H1 (cell line): ENCODE measurements at regions not wholly inside any gene's neighbourhood (a gene's known extent, or its start where the extent isn't known, plus 50 kb on each side); places are given as distances from the start of the nearest gene placed in this dataset.

Source experiments
- JUN ChIP-seq: IDR thresholded peaks from 2 replicates; pipeline ENCODE4 v1.6.1; 2011; ENCODE audit warnings: low read depth, mild to moderate bottlenecking, improper control_type of control experiment, low read length
- JUND ChIP-seq: IDR thresholded peaks from 2 replicates; pipeline ENCODE4 v1.6.1; 2011; ENCODE audit warnings: mild to moderate bottlenecking, improper control_type of control experiment, low read length
- ZNF274 ChIP-seq: IDR thresholded peaks from 2 replicates; pipeline ENCODE4 v1.7.0; 2012; ENCODE audit warnings: low read length, borderline replicate concordance; ENCODE audit errors: extremely low read depth

- TF ChIP-seq ZNF274: no peak
- no peak for TF ChIP-seq JUN
- TF ChIP-seq JUND: no peak
Measured at GRCh38 chr12:92543359-92543758, 159.4 kb upstream of the PLEKHG7 start.
